LNCAP (cell line): ENCODE measurements at regions not wholly inside any gene's neighbourhood (a gene's known extent, or its start where the extent isn't known, plus 50 kb on each side); places are given as distances from the start of the nearest gene placed in this dataset.

ENCODE experiments used
- CTCF ChIP-seq: fragments of 450-650 bp; IDR thresholded peaks from 2 replicates; pipeline ENCODE4 v1.5.1; 2017; ENCODE audit warnings: mild to moderate bottlenecking

GRCh38 chr4:108383157-108383556 lies 214.4 kb upstream of the LEF1 start:
- TF ChIP-seq CTCF, result no peak

- no peak for TF ChIP-seq CTCF
These were observed 214.0 kb upstream of the LEF1 start for GRCh38 chr4:108382751-108383150.

- TF ChIP-seq CTCF, result no peak
These were observed 209.4 kb upstream of the LEF1 start for GRCh38 chr4:108378164-108378563.

- no peak for TF ChIP-seq CTCF
These were observed 208.3 kb upstream of the LEF1 start for GRCh38 chr4:108377021-108377420.

GRCh38 chr4:108375434-108375833 lies 206.7 kb upstream of the LEF1 start:
- no peak for TF ChIP-seq CTCF

GRCh38 chr4:108372681-108373080 lies 203.9 kb upstream of the LEF1 start:
- no peak for TF ChIP-seq CTCF

GRCh38 chr4:108371282-108371681 lies 202.6 kb upstream of the LEF1 start:
- no peak for TF ChIP-seq CTCF
